Choroid plexus epithelial cell (primary cell): ENCODE measurements at regions not wholly inside any gene's neighbourhood (a gene's known extent, or its start where the extent isn't known, plus 50 kb on each side); places are given as distances from the start of the nearest gene placed in this dataset.
"Not testable (repeated sequence)": the region's sequence is repeated elsewhere in the genome, so short reads cannot be mapped to it uniquely, and the experiment has no call there.

Experiments used
- DNase-seq: peaks from one replicate; pipeline ENCODE4 v3.0.0-alpha.2; 2010; ENCODE audit warnings: low read depth
- H3K4me3 ChIP-seq: 2 replicates; pipeline ENCODE4 v1.5.1; 2011; ENCODE audit warnings: low read depth, mild to moderate bottlenecking, control low read depth, low read length, moderate library complexity
- TF ChIP-seq, protein P1 (sequence below): conservative IDR thresholded peaks from 2 replicates; pipeline ENCODE4 v1.5.1; 2011; ENCODE audit warnings: low read depth, mild to moderate bottlenecking, control low read depth, inconsistent platforms, low read length, moderate library complexity

DNA sequence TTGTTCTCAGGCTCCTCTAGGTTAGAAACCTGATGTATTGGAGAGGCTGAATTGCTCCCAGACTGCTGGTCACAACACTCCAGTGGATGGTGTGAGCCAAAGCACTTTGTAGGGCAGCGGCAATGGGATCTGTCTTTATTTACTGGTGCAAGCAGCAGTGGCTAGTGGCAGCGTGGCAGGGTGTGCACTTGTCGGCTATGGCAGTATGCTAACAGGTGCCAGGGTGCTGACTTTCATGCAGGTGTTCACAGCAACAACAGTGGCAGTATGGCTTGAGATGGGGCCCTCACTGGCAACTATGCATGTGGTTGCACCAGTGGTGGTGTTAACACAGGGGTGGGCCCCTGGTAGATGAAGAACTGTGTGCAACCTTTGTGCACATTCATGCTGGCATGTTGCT, 347.8 kb downstream of the DSC3 start:
- DNase-seq = no peak
- H3K4me3 ChIP-seq = no peak overlapping the region
- TF ChIP-seq, protein P1, sequence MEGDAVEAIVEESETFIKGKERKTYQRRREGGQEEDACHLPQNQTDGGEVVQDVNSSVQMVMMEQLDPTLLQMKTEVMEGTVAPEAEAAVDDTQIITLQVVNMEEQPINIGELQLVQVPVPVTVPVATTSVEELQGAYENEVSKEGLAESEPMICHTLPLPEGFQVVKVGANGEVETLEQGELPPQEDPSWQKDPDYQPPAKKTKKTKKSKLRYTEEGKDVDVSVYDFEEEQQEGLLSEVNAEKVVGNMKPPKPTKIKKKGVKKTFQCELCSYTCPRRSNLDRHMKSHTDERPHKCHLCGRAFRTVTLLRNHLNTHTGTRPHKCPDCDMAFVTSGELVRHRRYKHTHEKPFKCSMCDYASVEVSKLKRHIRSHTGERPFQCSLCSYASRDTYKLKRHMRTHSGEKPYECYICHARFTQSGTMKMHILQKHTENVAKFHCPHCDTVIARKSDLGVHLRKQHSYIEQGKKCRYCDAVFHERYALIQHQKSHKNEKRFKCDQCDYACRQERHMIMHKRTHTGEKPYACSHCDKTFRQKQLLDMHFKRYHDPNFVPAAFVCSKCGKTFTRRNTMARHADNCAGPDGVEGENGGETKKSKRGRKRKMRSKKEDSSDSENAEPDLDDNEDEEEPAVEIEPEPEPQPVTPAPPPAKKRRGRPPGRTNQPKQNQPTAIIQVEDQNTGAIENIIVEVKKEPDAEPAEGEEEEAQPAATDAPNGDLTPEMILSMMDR = no peak

- H3K4me3 ChIP-seq = no peak overlapping the region
- TF ChIP-seq, protein P1 = no peak
Measured at GRCh38 chr18:30689216-30689615, 353.3 kb downstream of the DSC3 start.

GRCh38 chr18:30687501-30687900, 355.0 kb downstream of the DSC3 start:
- H3K4me3 ChIP-seq = no peak overlapping the region
- no peak for DNase-seq
- TF ChIP-seq, protein P1 = no peak

More at GRCh38 chr18:30689216-30689615, 353.3 kb downstream of the DSC3 start:
- DNase-seq = no peak

GRCh38 chr18:30684825-30685481, 357.6 kb downstream of the DSC3 start:
- TF ChIP-seq, protein P1 = no peak
- no peak for DNase-seq
- no peak overlapping the region for H3K4me3 ChIP-seq

DNA sequence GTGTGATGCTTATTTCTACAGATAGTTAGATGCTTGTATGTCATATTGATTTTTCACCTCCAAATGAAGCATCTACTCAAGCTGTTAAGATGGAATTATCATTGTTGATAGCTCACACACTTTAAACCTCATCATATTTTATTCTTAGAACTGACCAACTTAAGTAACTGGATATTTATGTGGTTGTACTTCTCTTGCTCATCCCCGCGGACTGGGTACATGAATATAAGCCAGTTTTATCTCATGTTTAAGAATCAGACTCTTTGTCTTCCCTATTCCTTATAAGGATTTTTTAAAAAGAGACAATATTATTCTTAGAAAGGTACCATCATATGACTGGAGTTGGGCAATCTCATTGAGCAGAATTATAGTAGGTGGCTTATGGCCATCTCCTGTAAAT, 358.7 kb downstream of the DSC3 start:
- no peak for DNase-seq
- no peak overlapping the region for H3K4me3 ChIP-seq
- TF ChIP-seq, protein P1 = no peak

DNA sequence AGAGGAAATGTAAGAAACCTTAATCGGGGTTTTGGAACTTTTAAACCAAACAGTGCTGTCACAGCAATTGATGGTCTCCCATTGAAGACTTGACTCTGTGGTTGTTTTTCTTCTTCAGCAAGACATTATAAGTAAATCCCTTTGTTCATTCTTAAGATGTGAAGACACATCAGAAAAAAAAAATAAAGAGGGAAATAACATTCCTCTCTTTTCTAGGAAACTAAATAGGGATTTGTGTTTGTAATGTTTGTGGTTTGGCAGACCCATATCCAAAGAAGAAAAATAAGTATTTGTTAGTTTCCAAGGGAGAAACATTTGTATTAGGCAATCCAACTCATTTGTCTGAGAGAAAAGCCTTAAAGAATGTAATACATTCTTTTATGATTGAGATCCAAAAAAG, 359.9 kb downstream of the DSC3 start:
- peak; percentile 1 for DNase-seq
- TF ChIP-seq, protein P1 = no peak
- no peak overlapping the region for H3K4me3 ChIP-seq

DNA sequence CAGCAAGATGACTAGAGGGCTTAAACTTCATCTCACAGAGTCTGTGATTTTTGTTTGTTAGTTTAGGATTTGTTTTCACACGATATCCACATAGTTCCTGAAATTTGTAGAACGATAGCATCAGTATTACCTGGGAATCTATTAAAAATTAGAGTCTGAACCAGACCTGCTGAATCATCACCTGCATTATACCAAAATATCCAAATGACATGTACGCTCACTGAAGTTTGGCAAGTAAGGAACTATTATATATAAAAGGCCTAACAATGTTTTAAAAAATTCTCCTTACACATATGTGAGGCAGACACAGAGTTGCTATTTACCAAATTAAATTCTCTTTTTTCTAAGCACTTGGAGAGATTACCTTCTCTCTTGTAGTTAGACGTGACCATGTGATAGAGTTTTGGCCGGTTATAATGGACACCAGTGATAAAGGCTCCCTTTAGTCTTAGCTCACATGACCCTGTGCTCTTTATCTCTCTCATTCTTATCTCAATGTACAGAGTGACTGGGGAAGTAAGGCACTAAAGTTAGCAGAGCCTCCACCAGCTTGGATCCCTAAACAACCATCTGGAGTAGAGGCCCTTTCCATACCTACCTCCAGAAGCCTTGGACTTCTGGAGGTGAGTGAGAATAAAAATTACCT, 363.1 kb downstream of the DSC3 start:
- H3K4me3 ChIP-seq = no peak overlapping the region
- DNase-seq = no peak
- TF ChIP-seq, protein P1 = no peak

DNA sequence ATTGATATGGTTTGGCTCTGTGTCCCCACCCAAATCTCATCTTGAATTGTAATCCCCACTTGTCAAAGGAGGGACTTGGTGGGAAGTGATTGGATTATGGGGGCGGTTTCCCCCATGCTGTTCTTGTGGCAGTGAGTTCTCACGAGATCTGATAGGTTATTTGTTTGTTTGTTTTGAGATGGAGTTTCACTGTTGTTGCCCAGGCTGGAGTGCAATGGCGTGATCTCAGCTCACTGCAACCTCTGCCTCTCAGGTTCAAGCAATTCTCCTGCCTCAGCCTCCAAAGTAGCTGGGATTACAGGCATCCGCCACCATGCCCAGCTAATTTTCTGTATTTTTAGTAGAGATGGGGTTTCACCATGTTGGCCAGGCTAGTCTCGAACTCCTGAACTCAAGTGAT, 364.7 kb downstream of the DSC3 start:
- not testable (repeated sequence) for DNase-seq, H3K4me3 ChIP-seq
